Fibroblast of pulmonary artery (primary cell): ENCODE measurements at regions not wholly inside any gene's neighbourhood (a gene's known extent, or its start where the extent isn't known, plus 50 kb on each side); places are given as distances from the start of the nearest gene placed in this dataset.

Experiments
- DNase-seq: peaks from one replicate; pipeline ENCODE4 v3.0.0-alpha.2; 2010; ENCODE audit warnings: low read depth
- H3K4me3 ChIP-seq: replicated peaks from 2 replicates; pipeline ENCODE4 v1.5.1; 2011; ENCODE audit warnings: low read depth, mild to moderate bottlenecking, control low read depth, low read length, moderate library complexity
- CTCF ChIP-seq: IDR thresholded peaks from 2 replicates; pipeline ENCODE4 v1.5.1; 2011; ENCODE audit warnings: mild to moderate bottlenecking, control low read depth, low read length, inconsistent platforms; ENCODE audit errors: missing control alignments

GRCh38 chr17:15076991-15077663 is 188.0 kb downstream of the PMP22 start:
- H3K4me3 ChIP-seq: no peak overlapping the region
- DNase-seq: no peak
- TF ChIP-seq CTCF: no peak

- no peak for TF ChIP-seq CTCF
- no peak overlapping the region for H3K4me3 ChIP-seq
- no peak for DNase-seq
These were observed 213.2 kb downstream of the PMP22 start for GRCh38 chr17:15051933-15052332.

GRCh38 chr17:15049795-15050160 is 215.3 kb downstream of the PMP22 start:
- no peak for TF ChIP-seq CTCF

DNA sequence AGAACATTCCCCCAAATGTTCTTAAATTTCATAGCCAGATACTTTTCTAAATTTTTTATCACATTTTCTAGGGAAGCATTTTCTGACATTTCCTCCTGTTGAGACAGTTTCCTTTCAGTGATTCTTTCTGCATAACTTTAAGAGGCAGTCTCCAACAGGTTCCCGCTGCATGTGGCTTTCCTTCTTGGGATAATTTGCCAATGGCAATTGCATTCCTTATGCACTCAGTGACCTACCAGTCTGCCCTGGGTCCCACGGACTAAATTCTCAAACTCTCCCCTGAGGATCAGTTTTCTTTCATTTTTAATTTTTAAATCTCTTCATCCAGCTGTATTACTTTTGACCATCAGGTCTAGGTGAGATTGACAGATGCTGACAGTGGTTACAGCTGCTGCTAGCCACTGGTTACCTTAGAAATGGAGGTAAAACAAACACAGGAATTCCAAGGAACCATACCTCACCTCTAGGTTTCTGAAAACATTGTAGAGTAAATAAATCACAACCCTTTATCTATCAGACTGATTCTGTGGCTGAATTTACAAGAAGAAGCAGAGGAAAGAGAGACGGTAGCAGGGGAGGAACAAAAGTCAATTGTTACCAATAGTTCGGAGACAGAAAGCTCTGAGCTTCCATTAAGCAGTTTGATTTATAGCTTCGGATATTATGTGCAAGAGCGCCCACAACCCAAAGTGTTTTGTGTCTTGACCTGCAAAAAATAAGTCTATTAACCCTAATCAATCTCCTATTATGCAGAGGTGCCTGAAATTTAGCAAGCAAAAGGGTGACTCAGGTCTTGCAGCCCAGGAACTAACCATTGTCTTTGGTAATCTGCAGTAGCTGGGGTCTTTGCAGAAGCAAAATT is 216.0 kb downstream of the PMP22 start:
- no peak for DNase-seq
- no peak overlapping the region for H3K4me3 ChIP-seq
- TF ChIP-seq CTCF: no peak

More at GRCh38 chr17:15049795-15050160, 215.3 kb downstream of the PMP22 start:
- H3K4me3 ChIP-seq: no peak overlapping the region
- no peak for DNase-seq

GRCh38 chr17:15048381-15048780 is 216.7 kb downstream of the PMP22 start:
- DNase-seq: no peak
- no peak overlapping the region for H3K4me3 ChIP-seq
- TF ChIP-seq CTCF: no peak

GRCh38 chr17:15042311-15042710 is 222.8 kb downstream of the PMP22 start:
- no peak for DNase-seq
- H3K4me3 ChIP-seq: no peak overlapping the region
- TF ChIP-seq CTCF: no peak
